ENCODE measurements at regions not wholly inside any gene's neighbourhood (a gene's known extent, or its start where the extent isn't known, plus 50 kb on each side); places are given as distances from the start of the nearest gene placed in this dataset.

GRCh38 chr7:34249192-34249591 lies 343.9 kb downstream of the BMPER start:
- TF ChIP-seq EZH2phosphoT487 (IDR thresholded peaks at IDR 0.05; ENCODE audit: low read depth, severe bottlenecking, unreplicated experiment) (no peak), CTCF (IDR thresholded peaks at IDR 0.05; ENCODE audit: poor library complexity) (no peak), EZH2 (IDR thresholded peaks at IDR 0.05; ENCODE audit: borderline replicate concordance) (no peak)
